GM10248 (cell line): ENCODE measurements at regions not wholly inside any gene's neighbourhood (a gene's known extent, or its start where the extent isn't known, plus 50 kb on each side); places are given as distances from the start of the nearest gene placed in this dataset.

Experiments
- CTCF ChIA-PET: fragments of 300-600 bp; sonication (Branson Sonifier 250); formaldehyde crosslinking; extraction: SDS; loops from one replicate; lab custom pipeline; 2021; ENCODE audit warnings: antibody characterized with exemption; lab: Yijun Ruan, JAX
- POLR2A ChIA-PET: fragments of 350-650 bp; sonication (Branson Sonifier 250); formaldehyde crosslinking; extraction: SDS; loops from one replicate; lab custom pipeline; 2020; ENCODE audit warnings: antibody characterized with exemption; lab: Yijun Ruan, JAX
- DNase-seq: peaks from one replicate; pipeline ENCODE4 v3.0.0; 2012; ENCODE audit errors: extremely low spot score
- CTCF ChIP-seq: IDR thresholded peaks from 2 replicates; pipeline ENCODE4 v1.5.1; 2012; ENCODE audit warnings: mild to moderate bottlenecking, low read depth; ENCODE audit errors: extremely low read depth, missing control alignments, control extremely low read depth

DNA sequence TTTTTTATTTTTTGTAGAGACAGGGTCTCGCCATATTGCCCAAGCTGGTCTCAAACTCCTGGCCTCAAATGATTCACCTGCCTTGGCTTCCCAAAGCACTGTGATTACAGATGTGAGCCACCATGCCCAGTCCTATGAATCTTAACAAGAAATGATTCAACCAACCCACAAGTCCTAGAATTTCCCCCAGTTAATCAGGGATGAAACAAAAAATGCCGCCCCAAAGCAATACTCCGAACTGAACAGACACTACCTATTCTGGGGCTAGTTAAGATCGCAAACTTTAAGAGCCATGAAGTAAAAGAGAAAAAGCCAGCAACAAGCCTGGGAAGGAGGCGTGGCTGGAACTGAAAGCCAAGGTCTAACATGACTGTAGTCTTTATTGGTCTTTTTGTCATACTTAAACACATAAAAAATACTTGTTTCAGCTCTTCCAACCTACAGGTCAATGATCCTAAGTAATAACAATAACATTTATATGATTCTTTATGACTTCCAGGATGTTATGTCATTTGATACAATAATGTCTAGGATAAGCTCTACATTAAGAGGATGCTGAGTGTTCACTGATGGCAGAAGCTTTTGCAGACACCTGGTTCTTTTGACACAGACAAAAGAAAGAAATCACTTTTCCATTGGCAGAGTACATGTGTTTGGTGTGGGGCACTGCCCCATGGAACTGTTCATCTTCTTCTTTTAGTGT is 361.1 kb upstream of the TLE4 start:
- no peak for TF ChIP-seq CTCF
- ChIA-PET CTCF (no interaction called here), POLR2A (no interaction called here)
- DNase-seq: no peak

- DNase-seq: no peak
- ChIA-PET CTCF (no interaction called here), POLR2A (no interaction called here)
- TF ChIP-seq CTCF: no peak
These were observed 358.2 kb upstream of the TLE4 start for GRCh38 chr9:79213417-79214125.

- TF ChIP-seq CTCF: no peak
- ChIA-PET CTCF (no interaction called here), POLR2A (no interaction called here)
- DNase-seq: no peak
These were observed 355.9 kb upstream of the TLE4 start for GRCh38 chr9:79215821-79216220.

DNA sequence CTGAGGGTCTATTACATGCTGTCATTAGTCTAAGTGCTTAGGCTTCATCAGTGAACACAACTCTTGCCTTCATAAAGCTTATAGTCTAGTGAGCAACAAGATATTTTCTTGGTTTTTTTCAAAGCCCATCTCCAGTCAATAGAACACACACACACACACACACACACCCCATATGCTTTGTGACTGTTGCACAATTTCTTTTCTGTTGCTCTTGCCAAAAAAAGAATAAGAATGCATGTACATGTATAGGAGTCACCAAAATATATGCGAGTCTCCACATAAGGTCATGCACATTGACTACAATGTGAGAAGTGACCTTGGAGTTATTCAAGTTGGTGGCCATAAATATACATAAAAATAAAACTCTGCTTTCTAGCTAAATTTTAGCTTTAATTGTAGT is 351.5 kb upstream of the TLE4 start:
- ChIA-PET POLR2A (no interaction called here), CTCF (no interaction called here)
- no peak for DNase-seq
- no peak for TF ChIP-seq CTCF

DNA sequence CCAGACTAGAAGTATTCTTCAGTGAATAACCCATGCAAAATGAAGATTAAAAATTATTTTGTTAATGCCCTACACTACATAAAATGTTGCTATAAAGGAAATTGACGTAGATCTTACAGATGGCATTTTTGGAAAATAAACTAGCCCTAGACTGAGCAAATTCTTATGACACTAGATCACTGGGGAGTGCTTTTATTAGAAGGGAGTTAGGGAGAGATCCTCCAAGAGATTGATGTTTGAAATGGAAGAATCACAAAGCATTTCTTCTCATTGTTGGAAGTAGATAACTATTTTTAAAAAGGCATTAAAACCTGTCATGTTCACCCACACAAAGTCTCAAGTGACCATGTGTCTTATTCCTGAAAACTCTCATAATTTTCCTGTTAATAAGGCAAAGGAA is 351.1 kb upstream of the TLE4 start:
- DNase-seq: no peak
- no peak for TF ChIP-seq CTCF
- ChIA-PET CTCF (no interaction called here), POLR2A (no interaction called here)

- no peak for DNase-seq
- TF ChIP-seq CTCF: no peak
- ChIA-PET CTCF (no interaction called here), POLR2A (no interaction called here)
These were observed 350.7 kb upstream of the TLE4 start for GRCh38 chr9:79221084-79221483.
